GM19351 (cell line): ENCODE measurements at regions not wholly inside any gene's neighbourhood (a gene's known extent, or its start where the extent isn't known, plus 50 kb on each side); places are given as distances from the start of the nearest gene placed in this dataset.

ENCODE experiments used
- ATAC-seq: cut with Tn5 transposase; IDR thresholded peaks from one replicate; pipeline ENCODE4 v1.9.1; 2021; ENCODE audit warnings: mild to moderate bottlenecking, moderate library complexity; ENCODE audit not compliant: unreplicated experiment

DNA sequence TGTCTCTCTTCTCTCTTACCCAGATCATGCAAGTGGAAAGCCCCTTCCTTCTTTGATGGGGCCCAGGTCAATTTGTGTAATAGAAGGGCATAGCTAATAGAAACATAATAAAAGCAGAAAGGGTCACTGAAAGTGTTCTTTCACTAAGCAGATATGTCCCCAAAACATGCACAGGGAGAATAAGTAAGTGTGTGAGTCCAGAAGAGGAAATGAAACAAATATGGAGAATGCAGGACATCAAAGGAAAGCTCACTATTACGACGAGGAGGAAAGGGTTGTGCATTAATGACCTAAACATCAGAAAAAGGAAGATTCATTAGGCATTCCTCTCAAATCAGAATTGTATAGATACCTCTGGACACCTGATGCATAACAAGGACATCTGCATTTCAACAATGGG lies 81.4 kb upstream of the SMYD2 start:
- ATAC-seq, result no peak

DNA sequence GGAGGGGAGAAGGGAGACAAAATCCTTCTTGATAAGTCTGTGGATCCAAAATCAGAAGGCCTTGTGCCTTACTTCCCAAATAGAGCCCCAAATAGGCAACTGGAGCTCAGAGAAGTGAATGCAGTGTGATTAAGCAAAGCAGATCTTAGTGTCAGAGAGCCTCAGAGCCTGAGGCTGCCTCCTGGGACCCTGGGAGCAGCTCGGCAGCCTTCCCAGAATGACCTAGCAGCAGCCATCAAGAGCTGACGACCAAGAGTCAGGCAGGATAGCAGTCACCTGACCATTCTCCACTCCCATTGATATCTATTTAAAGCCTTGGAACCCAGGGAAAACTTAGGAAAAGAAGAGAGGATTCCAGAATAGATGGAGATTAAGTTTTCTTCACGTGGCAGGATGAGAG lies 78.0 kb upstream of the SMYD2 start:
- ATAC-seq, result no peak

GRCh38 chr1:214205053-214205452 lies 75.9 kb upstream of the SMYD2 start:
- no peak for ATAC-seq

- ATAC-seq, result no peak
Measured at GRCh38 chr1:214208460-214208859, 72.5 kb upstream of the SMYD2 start.

- no peak for ATAC-seq
Measured at GRCh38 chr1:214209260-214209808, 71.6 kb upstream of the SMYD2 start.

- ATAC-seq, result no peak
Measured at GRCh38 chr1:214213136-214213535, 67.8 kb upstream of the SMYD2 start.

- ATAC-seq, result no peak
Measured at GRCh38 chr1:214214851-214215250, 66.1 kb upstream of the SMYD2 start.

- ATAC-seq, result no peak
Measured at GRCh38 chr1:214215583-214215982, 65.4 kb upstream of the SMYD2 start.

DNA sequence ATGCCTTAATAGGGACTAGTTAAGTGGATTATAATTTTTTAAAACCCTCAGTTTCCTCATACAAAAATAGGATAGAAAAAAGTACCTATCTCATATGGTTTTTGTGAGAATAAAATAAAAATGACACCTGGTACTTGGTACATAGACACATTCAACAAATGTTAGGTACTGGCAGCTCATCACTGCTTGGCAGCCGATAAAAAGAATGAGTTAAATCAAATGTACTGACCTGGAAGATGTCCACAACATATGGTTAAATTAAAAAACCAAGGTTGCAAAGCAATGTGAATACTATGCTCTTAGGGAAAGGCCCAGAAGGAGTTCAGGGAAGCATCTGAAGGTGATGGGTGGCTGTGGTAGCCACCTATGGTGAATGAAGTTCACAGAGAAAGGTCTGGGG lies 64.9 kb upstream of the SMYD2 start:
- no peak for ATAC-seq

GRCh38 chr1:214216779-214217178 lies 64.2 kb upstream of the SMYD2 start:
- ATAC-seq, result no peak

- no peak for ATAC-seq
Measured at GRCh38 chr1:214219902-214220301, 61.1 kb upstream of the SMYD2 start.

- no peak for ATAC-seq
Measured at GRCh38 chr1:214220891-214221290, 60.1 kb upstream of the SMYD2 start.

- ATAC-seq, result no peak
Measured at GRCh38 chr1:214224611-214225354, 56.2 kb upstream of the SMYD2 start.

- ATAC-seq, result no peak
Measured at GRCh38 chr1:214228976-214229375, 52.0 kb upstream of the SMYD2 start.

- ATAC-seq, result no peak
Measured at GRCh38 chr1:214229736-214230135, 51.2 kb upstream of the SMYD2 start.
